GM12891 (cell line): ENCODE measurements at regions not wholly inside any gene's neighbourhood (a gene's known extent, or its start where the extent isn't known, plus 50 kb on each side); places are given as distances from the start of the nearest gene placed in this dataset.

Source experiments
- PAX5 ChIP-seq: IDR thresholded peaks from 2 replicates; pipeline ENCODE4 v1.6.1; 2011; ENCODE audit warnings: low read length, moderate library complexity, mild to moderate bottlenecking; ENCODE audit not compliant: insufficient read depth, severe bottlenecking
- POLR2A ChIP-seq: IDR thresholded peaks from 2 replicates; pipeline ENCODE4 v1.6.1; 2011; ENCODE audit warnings: low read depth, low read length, control low read depth
- POLR2AphosphoS5 ChIP-seq: IDR thresholded peaks from 2 replicates; pipeline ENCODE4 v1.6.1; 2011; ENCODE audit warnings: low read depth, low read length, control low read depth
- SPI1 ChIP-seq: IDR thresholded peaks from 2 replicates; pipeline ENCODE4 v1.6.1; 2011; ENCODE audit warnings: low read depth, low read length, control low read depth
- TAF1 ChIP-seq: IDR thresholded peaks from 2 replicates; pipeline ENCODE4 v1.6.1; 2011; ENCODE audit warnings: low read depth, low read length, control low read depth

- no peak for TF ChIP-seq SPI1
- no peak for TF ChIP-seq POLR2A
- TF ChIP-seq TAF1, result no peak
- TF ChIP-seq POLR2AphosphoS5, result no peak
- no peak for TF ChIP-seq PAX5
These were observed 1385.8 kb downstream of the PCDH9 start for GRCh38 chr13:65844266-65844841.
